Right ventricle myocardium superior (tissue), 1 donor: ENCODE measurements at regions not wholly inside any gene's neighbourhood (a gene's known extent, or its start where the extent isn't known, plus 50 kb on each side); places are given as distances from the start of the nearest gene placed in this dataset.
"Not testable (repeated sequence)": the region's sequence is repeated elsewhere in the genome, so short reads cannot be mapped to it uniquely, and the experiment has no call there.

Experiments
- ATAC-seq: fragments of 200-7000 bp; cut with Tn5 transposase; one replicate; pipeline ENCODE4 v1.9.1; 2020; ENCODE audit warnings: mild to moderate bottlenecking; ENCODE audit not compliant: poor library complexity
- DNase-seq: peaks from one replicate; pipeline ENCODE4 v3.0.0-alpha.2; 2020
- intact Hi-C: fragments of 100-400 bp; cut with DNase I; formaldehyde crosslinking; loops from one replicate; pipeline ENCODE4 v1.11.2; 2022
- donor health status: DM: no; HTN: yes; CAD: no; lungs with severe emphysema.

DNA sequence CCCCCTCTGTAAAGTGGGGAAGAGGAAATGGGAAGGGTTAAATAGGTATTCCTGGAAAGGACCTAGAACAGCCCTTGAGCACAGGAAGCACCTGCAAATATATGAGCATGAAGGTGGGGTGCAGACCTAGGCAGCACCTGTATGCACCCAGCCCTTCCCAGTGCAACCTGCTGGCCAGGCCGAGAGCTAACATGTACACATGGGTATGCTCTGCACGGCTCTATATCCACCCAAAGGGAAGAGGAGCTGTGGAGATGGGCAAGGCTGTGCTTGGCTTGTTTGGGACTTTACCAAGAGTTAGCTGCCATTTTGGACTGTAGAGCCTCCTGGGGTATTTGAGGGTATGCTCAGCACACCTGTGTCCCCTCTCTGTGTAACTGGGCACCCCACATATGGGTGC is 171.2 kb downstream of the KLF13 start:
- intact Hi-C loops, result no loop called here

DNA sequence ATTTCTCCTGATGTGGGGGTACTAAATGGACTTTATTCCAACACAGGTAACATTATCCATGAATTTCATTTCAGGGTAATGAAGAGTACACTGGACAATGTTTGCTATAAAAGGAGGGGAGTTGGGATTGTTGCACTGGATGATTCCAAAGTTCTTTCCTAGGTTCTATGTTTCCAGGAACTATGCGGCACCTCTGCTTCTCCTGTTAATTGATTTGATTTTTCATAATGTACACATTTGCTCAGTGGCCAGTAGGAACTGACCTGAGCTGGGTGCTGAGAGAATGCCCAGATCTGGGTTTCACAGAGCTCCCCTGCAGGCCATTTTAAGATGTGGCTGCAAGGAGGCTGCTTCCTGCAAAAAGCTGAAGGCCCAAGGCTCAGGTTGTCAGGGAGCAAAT is 171.7 kb downstream of the KLF13 start:
- DNase-seq (no peak), ATAC-seq (no peak)
- intact Hi-C loops, result no loop called here

More for the DNA sequence above, 171.2 kb downstream of the KLF13 start:
- DNase-seq (no peak), ATAC-seq (no peak)

DNA sequence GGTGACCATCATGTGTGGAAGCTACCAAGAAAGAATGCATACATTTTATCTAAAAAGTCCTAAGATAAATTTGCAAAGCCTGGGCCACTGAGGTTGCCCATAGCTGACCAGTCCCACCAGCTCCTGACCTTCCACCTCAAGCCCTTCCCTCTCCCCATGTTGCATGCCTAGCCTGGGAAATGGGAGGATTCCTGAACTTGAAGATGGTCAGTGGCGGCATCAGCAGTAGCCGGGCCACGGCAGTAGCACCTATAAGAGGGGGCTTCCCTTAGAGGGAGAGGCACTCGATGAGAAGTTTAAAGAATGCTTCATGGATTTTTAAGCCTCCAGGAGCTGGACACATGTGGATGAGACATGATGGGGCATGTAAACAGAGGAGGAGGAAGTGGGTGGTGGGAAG is 172.1 kb downstream of the KLF13 start:
- DNase-seq (no peak), ATAC-seq (no peak)
- intact Hi-C loops, result no loop called here

DNA sequence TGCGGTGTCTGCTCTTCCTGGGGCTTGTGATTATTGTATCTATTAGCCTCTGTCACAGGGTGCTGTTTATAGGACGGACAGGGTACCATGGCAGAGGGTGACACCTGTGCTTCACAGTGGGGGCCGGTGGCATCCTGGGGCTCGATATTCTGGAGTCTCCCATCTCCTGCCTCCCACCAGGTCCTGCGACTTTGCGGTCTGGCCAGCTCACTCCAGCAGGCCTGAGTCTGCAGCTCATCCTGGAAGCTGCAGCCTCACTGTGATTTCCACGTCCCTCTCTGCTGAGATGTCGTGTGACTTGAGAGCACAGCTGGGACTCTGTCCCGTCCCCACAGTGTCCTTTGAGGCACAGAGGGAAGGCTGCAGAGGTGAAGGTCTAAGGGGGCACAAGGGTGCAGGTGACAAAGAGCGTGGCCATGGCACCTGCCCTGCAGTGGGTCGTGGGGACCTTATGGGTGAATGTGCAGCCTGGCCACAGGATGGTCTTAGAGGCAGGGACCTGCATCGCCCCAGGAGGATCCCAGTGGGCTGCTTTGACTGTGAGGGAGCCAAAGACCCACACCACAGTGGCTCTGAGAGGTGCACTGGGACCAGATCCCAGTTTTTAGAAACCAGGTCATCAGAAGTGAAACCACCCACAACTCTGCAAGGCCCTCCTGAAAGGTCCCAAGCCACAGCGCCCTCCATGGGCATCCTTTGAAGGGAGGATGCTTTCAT is 172.8 kb downstream of the KLF13 start:
- intact Hi-C loops, result no loop called here
- no peak for DNase-seq
- no peak for ATAC-seq

DNA sequence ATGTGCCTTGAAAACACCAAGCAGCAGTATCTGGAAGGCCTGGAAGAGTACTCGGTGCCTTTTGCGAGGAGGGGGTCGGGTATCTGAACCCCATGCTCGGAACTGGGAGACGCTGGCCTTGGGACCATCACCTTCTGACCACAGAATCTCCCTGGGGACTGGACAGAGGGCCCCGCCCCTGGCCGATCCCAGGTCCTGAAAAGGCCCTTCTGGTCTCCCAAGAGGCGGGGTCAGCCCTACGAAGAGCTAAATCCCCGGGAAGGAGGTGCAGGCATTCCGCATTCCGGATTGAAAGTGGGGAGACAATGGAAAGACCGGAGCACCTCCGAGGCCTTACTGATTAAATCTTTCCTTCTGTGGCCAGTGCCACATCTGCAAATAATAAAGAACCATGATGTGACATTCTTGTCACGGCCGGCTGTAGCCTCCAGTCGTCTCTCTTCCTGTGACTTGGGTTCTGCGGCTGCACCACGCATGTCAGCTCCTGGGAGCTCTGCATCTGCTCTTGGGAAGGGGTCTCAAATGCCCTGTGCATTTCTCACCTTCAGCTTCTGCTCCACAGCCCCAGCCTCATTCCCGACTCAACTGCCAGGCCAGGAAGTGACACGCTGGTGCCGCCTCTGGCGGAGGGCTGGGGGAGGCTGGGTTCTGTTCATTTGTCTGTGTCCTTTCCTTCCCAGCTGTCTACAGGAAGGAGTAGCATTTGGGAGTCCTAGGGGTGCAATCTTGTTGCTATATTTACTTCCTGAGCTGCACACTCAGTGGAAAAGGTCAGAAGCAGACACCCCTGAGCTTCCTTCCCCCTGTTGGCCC is 173.5 kb downstream of the KLF13 start:
- ATAC-seq, result peak; percentile 38
- intact Hi-C loops, result no loop called here
- no peak for DNase-seq

DNA sequence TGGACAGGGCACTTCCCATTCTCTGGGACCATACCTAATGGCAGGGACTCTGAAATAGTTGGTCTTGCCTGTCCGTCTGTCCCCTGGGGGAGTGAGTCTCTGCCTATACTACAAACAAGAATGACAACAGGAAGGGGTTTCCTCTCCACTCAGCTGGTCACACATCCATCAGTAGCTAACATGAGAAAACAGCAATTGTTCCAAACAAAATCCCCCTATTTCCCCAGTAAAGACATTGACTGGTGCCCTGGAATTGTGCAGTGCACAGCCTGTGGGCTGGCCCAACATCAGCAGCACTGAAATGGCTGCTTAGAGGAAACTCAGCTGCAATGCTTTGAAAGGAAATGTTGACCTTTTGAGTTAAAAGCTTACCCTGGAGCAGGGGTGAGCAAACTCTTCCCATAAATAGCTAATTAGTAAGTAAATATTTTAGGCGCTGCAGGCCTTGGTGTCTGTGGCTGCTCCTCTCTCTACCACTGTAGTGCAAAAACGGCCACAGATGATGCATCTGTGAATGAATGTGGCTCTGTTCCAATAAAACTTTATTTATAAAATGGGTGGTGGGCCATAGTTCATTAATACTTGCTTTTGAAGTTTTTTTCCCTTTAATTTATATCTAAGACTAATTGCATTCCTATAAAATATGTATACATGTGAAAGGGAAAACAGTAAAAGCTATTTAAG is 174.3 kb downstream of the KLF13 start:
- ATAC-seq, result no peak
- no peak for DNase-seq
- intact Hi-C loops, result no loop called here

DNA sequence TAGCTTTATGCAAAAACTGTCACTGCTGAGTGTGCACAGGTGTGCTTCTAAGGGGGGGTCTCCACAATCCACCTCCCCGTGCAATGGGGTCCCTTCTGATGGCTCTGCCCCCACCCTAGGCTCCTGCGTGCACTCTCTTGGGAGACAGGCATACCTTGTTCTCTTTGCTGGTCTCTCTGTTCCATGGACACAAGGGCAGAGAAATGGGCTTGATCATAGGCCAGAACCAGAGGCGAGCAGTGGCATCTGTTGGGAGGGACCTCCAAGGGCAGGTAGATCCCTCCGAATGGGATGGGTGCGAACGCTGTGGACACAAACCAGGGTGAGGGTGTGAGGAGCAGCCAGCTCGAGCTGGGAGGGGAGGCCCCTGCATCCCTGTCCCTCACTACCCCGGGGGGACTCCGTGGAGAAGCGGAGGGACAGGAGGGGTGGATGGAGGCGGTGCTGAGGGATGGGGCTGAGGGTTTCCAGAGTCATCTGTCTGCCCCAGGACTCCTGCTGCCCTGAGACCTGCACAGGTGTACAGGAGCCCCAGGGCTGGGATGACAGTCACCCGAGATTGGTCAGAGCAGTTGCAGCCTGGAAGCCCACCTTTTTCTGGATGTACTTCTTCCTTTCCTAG is 175.0 kb downstream of the KLF13 start:
- intact Hi-C loops, result no loop called here
- DNase-seq (no peak), ATAC-seq (no peak)

DNA sequence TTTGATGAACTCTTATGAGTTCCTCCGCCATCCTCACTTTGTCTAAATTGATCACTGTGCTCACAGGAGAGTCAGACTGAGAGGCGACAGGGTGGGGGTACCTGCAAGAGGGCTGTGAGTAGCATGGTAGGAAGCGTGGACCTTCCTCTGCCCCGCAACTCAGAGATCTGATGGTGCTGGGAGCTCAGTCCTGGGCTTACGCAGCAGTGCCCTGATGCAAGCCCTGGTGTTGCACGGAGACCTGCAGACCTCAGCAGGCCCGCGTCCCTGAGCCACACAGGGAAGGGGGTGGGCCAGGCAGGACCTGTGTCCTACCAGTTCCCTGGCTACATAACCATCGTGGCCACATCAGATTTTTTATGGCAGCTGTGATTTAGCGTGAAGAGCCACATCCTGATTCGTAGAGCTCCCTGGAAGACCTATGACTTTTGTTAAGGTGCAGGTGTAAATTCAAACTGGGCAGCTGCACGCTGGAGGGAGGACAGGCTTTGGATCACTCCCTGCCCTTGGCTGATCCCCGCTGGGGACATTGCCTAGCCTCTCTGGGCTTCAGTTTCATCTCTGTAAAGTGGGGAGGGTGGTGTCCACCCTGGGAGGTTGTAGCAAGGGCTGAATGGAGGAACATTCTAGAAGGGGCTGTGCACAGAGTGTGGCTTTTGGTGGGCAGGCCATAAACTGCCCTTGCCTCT is 176.1 kb downstream of the KLF13 start:
- DNase-seq (no peak), ATAC-seq (no peak)
- intact Hi-C loops, result no loop called here

DNA sequence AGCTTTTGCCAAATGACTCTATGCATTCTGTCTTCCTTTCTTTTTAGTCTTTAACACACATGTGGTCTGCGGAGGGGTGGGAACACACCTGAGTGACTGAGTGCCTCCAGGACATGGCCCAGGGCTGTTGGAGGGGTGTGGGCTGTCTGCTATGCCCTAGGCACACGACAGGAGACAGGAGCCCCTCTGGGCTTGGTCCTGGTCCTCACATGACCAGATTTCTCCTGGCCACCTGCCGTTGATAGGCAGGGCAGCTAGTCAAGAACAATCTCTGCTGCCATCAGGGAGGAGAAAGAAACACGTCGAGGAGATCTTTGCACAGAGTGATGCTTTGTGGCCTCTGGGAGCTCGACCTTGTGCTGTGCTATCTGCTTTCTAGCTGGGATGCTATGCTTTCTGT is 176.6 kb downstream of the KLF13 start:
- intact Hi-C loops, result no loop called here
- ATAC-seq, result no peak
- no peak for DNase-seq

DNA sequence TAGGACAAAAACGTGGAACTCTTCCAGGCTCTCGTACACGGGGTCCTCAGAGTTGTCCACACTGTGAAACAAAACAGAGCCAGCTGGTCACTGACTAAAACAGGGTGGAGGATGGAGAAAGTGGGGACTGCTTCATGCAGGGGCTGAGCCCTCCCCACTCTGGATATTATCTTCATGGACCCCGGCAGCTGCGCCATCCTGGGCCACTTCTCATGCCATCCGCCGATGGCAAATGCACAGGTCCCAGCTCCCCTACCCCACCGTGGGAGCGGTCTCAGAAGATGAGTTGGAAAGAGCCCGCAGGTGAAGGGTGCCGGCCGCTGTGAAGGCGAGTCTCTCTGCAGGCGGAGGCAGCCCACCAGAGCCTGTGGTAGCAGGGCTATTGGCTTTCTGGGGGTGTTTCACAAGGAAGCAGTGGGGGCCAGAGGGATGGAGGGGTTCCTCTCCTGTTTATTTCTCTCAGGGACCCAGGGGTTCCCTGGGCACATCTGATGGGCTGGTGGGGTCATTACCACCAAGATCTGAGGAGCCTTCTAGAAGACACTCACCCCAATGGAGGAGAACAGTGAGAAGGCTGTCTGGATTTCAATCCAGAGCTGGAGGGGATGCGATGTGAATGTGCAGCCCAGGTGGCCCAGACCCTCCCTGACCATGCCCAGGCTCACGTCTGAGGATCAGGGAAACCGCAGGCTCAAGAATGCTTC is 177.3 kb downstream of the KLF13 start:
- no peak for ATAC-seq
- DNase-seq, result no peak
- intact Hi-C loops, result no loop called here

DNA sequence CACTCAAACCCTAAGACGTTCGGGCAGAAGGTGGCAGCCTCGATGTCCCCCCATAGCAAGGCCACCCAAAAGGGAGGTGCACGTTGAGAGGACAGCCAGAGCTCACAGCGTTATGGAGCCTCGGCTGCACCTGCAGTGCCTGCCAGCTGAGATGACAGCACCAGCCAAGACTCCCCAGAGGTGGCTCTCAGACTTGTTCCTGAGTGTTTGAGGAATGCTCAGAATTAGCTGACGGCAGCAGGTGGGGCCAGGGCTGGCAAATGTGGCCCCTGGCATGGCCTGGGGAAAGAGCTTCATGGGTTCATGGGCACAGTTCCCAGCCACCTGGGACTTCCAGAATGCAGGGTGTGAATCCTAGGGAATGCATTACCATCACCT is 177.8 kb downstream of the KLF13 start:
- no peak for ATAC-seq
- DNase-seq, result no peak
- intact Hi-C loops, result no loop called here

DNA sequence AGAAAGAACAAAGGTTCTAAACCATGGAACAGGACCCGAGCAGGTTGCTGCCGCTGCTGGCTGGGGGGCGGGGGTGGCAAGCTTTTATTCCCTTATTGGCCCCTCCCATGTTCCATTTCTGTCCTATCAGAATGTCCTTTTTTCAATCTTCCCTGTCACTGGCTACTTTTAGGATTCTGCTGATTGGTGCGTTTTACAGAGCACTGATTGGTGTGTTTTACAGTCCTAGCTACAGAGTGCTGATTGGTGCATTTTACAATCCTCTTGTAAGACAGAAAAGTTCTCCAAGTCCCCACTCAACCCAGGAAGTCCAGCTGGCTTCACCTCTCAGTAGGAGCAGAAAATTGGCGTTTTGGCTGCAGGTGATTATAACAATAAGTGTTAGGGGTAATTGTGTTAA is 180.9 kb downstream of the KLF13 start:
- DNase-seq, ATAC-seq, intact Hi-C loops: not testable (repeated sequence)

DNA sequence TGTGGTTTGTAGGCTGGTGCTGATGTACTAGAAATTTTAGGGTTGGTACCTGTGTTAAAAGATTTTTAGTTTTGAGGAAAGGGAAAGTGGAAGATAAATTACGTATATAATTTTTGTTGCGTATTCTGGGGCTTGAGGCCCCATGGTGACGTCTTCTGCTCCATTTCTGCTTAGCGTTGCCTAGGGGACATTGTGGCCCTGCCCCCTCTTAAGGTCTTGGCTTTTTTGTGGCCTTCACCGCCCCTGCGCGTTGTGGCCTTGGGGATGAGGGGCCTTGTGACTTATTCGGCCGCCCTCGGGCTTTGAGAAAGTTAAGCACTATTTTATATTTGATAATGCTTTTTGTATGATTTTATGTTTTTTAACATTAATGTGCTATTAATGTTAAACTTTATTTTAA is 182.0 kb downstream of the KLF13 start:
- ATAC-seq (no peak), DNase-seq (no peak)
- intact Hi-C loops, result no loop called here

DNA sequence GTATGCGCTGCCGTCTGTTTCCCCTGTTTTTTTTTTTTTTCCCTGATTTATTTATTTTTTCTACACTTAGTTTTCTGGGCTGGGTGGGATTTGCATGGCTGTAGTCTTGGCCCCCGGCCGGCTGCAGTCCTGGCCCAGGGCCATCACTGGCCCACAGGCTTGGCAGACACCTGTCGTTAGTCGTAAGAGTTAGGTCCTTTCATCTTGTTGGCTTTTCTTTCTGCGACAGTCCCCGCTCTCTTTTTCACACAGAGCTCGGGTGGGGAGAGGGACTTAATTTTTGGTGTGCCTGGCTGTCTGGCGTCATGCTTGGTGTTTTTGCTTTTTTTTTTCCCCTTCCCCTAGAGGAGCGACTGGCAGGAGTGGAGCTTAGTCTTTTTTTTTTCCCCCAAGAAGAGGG is 183.4 kb downstream of the KLF13 start:
- ATAC-seq (no peak), DNase-seq (no peak)
- intact Hi-C loops, result no loop called here

DNA sequence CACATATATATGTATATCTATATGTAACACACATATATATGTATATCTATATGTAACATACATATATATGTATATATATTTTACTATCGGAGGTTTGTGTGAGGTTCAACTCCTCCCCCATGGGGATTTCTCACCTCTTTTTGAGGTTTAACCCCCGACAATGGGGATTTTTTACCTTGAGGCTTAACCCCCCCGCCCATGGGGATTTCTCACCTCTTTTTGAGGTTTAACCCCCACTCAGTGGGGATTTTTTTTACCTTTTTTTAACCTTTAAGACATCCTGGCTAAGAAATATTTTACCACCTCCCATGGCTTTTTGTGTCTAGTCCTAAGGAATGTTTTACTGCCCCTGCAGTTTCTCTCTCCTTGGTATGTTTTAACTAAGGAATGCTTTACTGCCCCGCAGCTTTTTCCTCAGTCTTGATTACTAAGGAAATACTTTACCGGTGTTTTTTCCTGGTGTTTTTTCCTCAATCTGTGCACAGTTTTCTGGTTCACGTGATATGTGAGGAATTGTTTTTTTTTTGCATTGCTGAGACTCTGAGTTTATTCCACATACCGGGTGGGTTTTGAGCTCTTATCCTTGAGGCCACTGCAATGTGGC is 185.2 kb downstream of the KLF13 start:
- intact Hi-C loops, result no loop called here
- DNase-seq, result no peak
- ATAC-seq, result no peak

DNA sequence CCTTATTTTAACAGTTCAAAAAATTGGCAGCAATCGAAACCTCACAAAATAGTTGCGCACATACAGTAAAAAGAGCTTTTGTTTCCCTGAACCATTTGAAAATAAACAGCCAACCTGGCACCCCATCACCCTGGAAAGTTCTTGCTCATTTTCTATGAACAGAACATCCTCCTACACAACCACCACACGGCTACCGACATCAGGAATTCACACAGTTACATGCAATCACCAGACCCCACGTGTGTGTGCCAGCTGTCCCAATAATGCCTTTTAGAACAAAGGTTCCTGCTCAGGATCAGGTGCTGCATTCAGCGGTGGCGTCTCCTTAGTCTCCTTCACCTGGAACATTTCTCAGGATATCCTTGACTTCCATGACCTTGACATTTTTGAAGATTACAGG is 186.5 kb downstream of the KLF13 start:
- DNase-seq, result no peak
- ATAC-seq, result no peak
- intact Hi-C loops, result no loop called here

DNA sequence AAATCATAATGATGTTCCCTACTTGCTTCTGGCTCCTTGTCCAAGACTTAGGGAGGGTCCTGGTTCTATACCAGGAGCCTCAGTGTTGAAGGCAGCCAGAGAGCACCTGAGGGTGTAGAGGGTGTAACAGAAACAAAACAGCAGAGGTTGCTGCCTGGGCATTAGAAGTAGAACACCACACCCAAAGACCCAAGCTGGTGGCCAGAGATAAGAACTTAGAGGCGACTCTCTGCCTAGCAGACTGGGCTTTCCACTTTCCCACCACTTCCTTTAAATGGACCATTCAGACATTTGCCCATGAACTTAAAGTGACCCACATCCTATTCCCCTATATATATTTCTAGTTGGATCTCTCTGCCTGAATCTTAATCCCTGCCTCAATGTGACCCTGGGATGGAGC is 189.8 kb downstream of the KLF13 start:
- intact Hi-C loops, result no loop called here
- ATAC-seq (no peak), DNase-seq (no peak)

DNA sequence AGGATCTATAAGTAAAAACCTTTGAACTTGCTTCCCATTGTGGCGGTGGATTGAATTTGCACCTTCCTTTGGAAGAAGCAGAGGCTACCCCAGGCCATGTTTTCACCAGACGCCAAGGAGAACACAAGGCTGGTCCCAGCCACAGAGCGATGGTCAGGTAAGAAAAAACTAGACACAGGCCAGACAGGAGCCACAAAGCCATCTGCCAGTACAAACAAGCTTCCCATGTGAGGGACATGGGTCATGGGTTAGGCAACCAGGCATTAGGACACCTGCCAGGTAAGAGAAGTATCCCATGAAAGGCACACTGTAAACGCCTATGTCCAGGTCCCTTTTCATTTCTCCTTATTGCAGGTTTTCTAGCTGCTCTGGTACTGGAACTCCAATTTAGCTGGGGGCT is 190.2 kb downstream of the KLF13 start:
- intact Hi-C loops, result no loop called here
- DNase-seq (no peak), ATAC-seq (no peak)
